ENCODE measurements at regions not wholly inside any gene's neighbourhood (a gene's known extent, or its start where the extent isn't known, plus 50 kb on each side); places are given as distances from the start of the nearest gene placed in this dataset.
A peak's percentile ranks its signal among the peaks of the same experiment; 100 is the strongest.

GRCh38 chr19:46911456-46911855 is 50.7 kb downstream of the ARHGAP35 start:
- ChIA-PET CTCF (no interaction called here), POLR2A (ENCODE audit: unreplicated experiment) (no interaction called here)
- no TSS peak for BruUV-seq (replicated peaks)
- Histone ChIP-seq H3K9ac (ENCODE audit: low read length) (no peak overlapping the region), H3K4me3 (ENCODE audit: low read length) (no peak overlapping the region), H3F3A (ENCODE audit: low read length, unreplicated experiment) (no peaks in the 10 kb centered on the region), H4K20me1 (ENCODE audit: low read length) (no peaks in the 10 kb centered on the region), H3K4me1 (ENCODE audit: insufficient read depth, low read length) (peaks cover 21% of the 10 kb centered on the region), H3K36me3 (ENCODE audit: low read depth, low read length) (no peaks in the 10 kb centered on the region), H2AFZ (ENCODE audit: low read length) (no peak overlapping the region), H3K79me2 (ENCODE audit: low read length) (peaks cover 90% of the 10 kb centered on the region), H3K27ac (ENCODE audit: low read length) (no peak overlapping the region), H3K9me2 (replicated peaks; ENCODE audit: low read length) (no peaks in the 10 kb centered on the region), H3K4me2 (ENCODE audit: low read length) (no peak overlapping the region), H3K9me3 (ENCODE audit: low read length) (no peaks in the 10 kb centered on the region), H3K27me3 (ENCODE audit: low read length) (no peaks in the 10 kb centered on the region)
- intact Hi-C loops (cut with micrococcal nuclease), result no loop called here
- ATAC-seq (no peak), DNase-seq (no peak)
- TF ChIP-seq EZH2phosphoT487 (IDR thresholded peaks at IDR 0.05; ENCODE audit: borderline replicate concordance, low read length), result no peak
- TF ChIP-seq EZH2 (IDR thresholded peaks at IDR 0.05; ENCODE audit: low read length, unreplicated experiment), result no peak
- TF ChIP-seq CTCF (conservative IDR thresholded peaks at IDR 0.05; ENCODE audit: low read depth, low read length), result no peak

- no TSS peak for BruUV-seq (replicated peaks)
- Histone ChIP-seq H4K20me1 (ENCODE audit: low read length) (no peaks in the 10 kb centered on the region), H3K36me3 (ENCODE audit: low read depth, low read length) (no peaks in the 10 kb centered on the region), H3K79me2 (ENCODE audit: low read length) (peaks cover 96% of the 10 kb centered on the region), H3K4me2 (ENCODE audit: low read length) (peak overlapping the region; percentile 66), H3K27ac (ENCODE audit: low read length) (peak overlapping the region; percentile 62), H3K9me2 (replicated peaks; ENCODE audit: low read length) (no peaks in the 10 kb centered on the region), H2AFZ (ENCODE audit: low read length) (peak overlapping the region; percentile 43; the same call in 1 of the 2 replicates), H3F3A (ENCODE audit: low read length, unreplicated experiment) (no peaks in the 10 kb centered on the region), H3K4me1 (ENCODE audit: insufficient read depth, low read length) (peaks cover 23% of the 10 kb centered on the region), H3K9me3 (ENCODE audit: low read length) (no peaks in the 10 kb centered on the region), H3K27me3 (ENCODE audit: low read length) (no peaks in the 10 kb centered on the region), H3K9ac (ENCODE audit: low read length) (peak overlapping the region; percentile 23), H3K4me3 (ENCODE audit: low read length) (peak overlapping the region; percentile 22; the same call in 1 of the 2 replicates)
- DNase-seq (no peak), ATAC-seq (no peak)
- TF ChIP-seq CTCF (conservative IDR thresholded peaks at IDR 0.05; ENCODE audit: low read depth, low read length) (no peak), EZH2 (IDR thresholded peaks at IDR 0.05; ENCODE audit: low read length, unreplicated experiment) (no peak), EZH2phosphoT487 (IDR thresholded peaks at IDR 0.05; ENCODE audit: borderline replicate concordance, low read length) (no peak)
- CTCF ChIA-PET, result no interaction called here
- POLR2A ChIA-PET (ENCODE audit: unreplicated experiment), result interaction anchor here (0.7 kb wide), 2 partner anchors 11 to 12 kb away, joined by 3 to 4 read pairs; no protein-coding TSS in a partner anchor
- intact Hi-C loops (cut with micrococcal nuclease), result no loop called here
Observed at GRCh38 chr19:46913198-46913851, 52.5 kb downstream of the ARHGAP35 start.

GRCh38 chr19:46913852-46914430 is 53.1 kb downstream of the ARHGAP35 start:
- H2AFZ ChIP-seq (ENCODE audit: low read length), result peak overlapping the region; percentile 43; the same call in 1 of the 2 replicates
- H3K9me3 ChIP-seq (ENCODE audit: low read length), result no peaks in the 10 kb centered on the region
- no peak for TF ChIP-seq EZH2 (IDR thresholded peaks at IDR 0.05; ENCODE audit: low read length, unreplicated experiment)
- no peak for TF ChIP-seq CTCF (conservative IDR thresholded peaks at IDR 0.05; ENCODE audit: low read depth, low read length)
- no peak for TF ChIP-seq EZH2phosphoT487 (IDR thresholded peaks at IDR 0.05; ENCODE audit: borderline replicate concordance, low read length)
- H3K36me3 ChIP-seq (ENCODE audit: low read depth, low read length), result no peaks in the 10 kb centered on the region
- POLR2A ChIA-PET (ENCODE audit: unreplicated experiment), result interaction anchor here (0.7 kb wide), 1 partner anchor 11 kb away, joined by 3 read pairs; no protein-coding TSS in a partner anchor
- H3K9ac ChIP-seq (ENCODE audit: low read length), result peak overlapping the region; percentile 23
- intact Hi-C loops (cut with micrococcal nuclease), result no loop called here
- no peaks in the 10 kb centered on the region for H3F3A ChIP-seq (ENCODE audit: low read length, unreplicated experiment)
- H3K27me3 ChIP-seq (ENCODE audit: low read length), result no peaks in the 10 kb centered on the region
- peak overlapping the region; percentile 22; the same call in 1 of the 2 replicates for H3K4me3 ChIP-seq (ENCODE audit: low read length)
- peak overlapping the region; percentile 62 for H3K27ac ChIP-seq (ENCODE audit: low read length)
- H3K4me1 ChIP-seq (ENCODE audit: insufficient read depth, low read length), result peaks cover 26% of the 10 kb centered on the region
- H3K79me2 ChIP-seq (ENCODE audit: low read length), result peaks cover 96% of the 10 kb centered on the region
- no peaks in the 10 kb centered on the region for H4K20me1 ChIP-seq (ENCODE audit: low read length)
- ATAC-seq (peak; percentile 46; the same call in 1 of the 2 replicates), DNase-seq (peak; percentile 34)
- no peaks in the 10 kb centered on the region for H3K9me2 ChIP-seq (replicated peaks; ENCODE audit: low read length)
- H3K4me2 ChIP-seq (ENCODE audit: low read length), result peak overlapping the region; percentile 66
- CTCF ChIA-PET, result interaction anchor here (0.8 kb wide), 1 partner anchor 1807 kb away, joined by 4 read pairs; no protein-coding TSS in a partner anchor
- BruUV-seq (replicated peaks), result no TSS peak

Data from PC-3 (cell line).